Limb (tissue), 2 donors: ENCODE measurements at regions not wholly inside any gene's neighbourhood (a gene's known extent, or its start where the extent isn't known, plus 50 kb on each side); places are given as distances from the start of the nearest gene placed in this dataset.
A peak's percentile ranks its signal among the peaks of the same experiment; 100 is the strongest.
"Not testable (repeated sequence)": the region's sequence is repeated elsewhere in the genome, so short reads cannot be mapped to it uniquely, and the experiment has no call there.

Source experiments
- DNase-seq, 2 donors: peaks; one replicate each; pipeline ENCODE4 v3.0.0-alpha.2; 2016; ENCODE audit errors: extremely low spot score in 2 of 2

GRCh38 chr3:107942951-107943749 is 147.7 kb downstream of the CD47 start:
- DNase-seq = no peak

- DNase-seq = no peak
These were observed 148.6 kb downstream of the CD47 start for GRCh38 chr3:107942244-107942643.

GRCh38 chr3:107939691-107940442 is 151.0 kb downstream of the CD47 start:
- no peak for DNase-seq

- no peak for DNase-seq
These were observed 152.7 kb downstream of the CD47 start for GRCh38 chr3:107938143-107938542.

GRCh38 chr3:107934808-107935207 is 156.0 kb downstream of the CD47 start:
- DNase-seq = no peak

- DNase-seq = no peak
These were observed 157.4 kb downstream of the CD47 start for GRCh38 chr3:107933450-107933849.

GRCh38 chr3:107931326-107931725 is 159.5 kb downstream of the CD47 start:
- no peak for DNase-seq

- DNase-seq = no peak
These were observed 161.7 kb downstream of the CD47 start for GRCh38 chr3:107929088-107929487.

GRCh38 chr3:107928084-107928445 is 162.8 kb downstream of the CD47 start:
- no peak for DNase-seq

GRCh38 chr3:107927361-107928083 is 163.3 kb downstream of the CD47 start:
- peak; percentile 82 to 86 for DNase-seq

GRCh38 chr3:107925851-107926250 is 165.0 kb downstream of the CD47 start:
- DNase-seq = no peak

- no peak for DNase-seq
These were observed 169.8 kb downstream of the CD47 start for GRCh38 chr3:107921038-107921437.

- no peak for DNase-seq
These were observed 170.3 kb downstream of the CD47 start for GRCh38 chr3:107920538-107920937.

- no peak for DNase-seq
These were observed 171.6 kb downstream of the CD47 start for GRCh38 chr3:107919239-107919638.

GRCh38 chr3:107916171-107916570 is 174.7 kb downstream of the CD47 start:
- no peak for DNase-seq

GRCh38 chr3:107915706-107916105 is 175.1 kb downstream of the CD47 start:
- no peak for DNase-seq

- DNase-seq = no peak
These were observed 177.1 kb downstream of the CD47 start for GRCh38 chr3:107913701-107914100.

GRCh38 chr3:107911337-107912000 is 179.4 kb downstream of the CD47 start:
- DNase-seq = no peak

GRCh38 chr3:107910713-107911259 is 180.0 kb downstream of the CD47 start:
- DNase-seq = no peak

- DNase-seq = not testable (repeated sequence)
These were observed 181.2 kb downstream of the CD47 start for GRCh38 chr3:107909583-107909982.

- DNase-seq = no peak
These were observed 182.8 kb downstream of the CD47 start for GRCh38 chr3:107907996-107908395.
